Esophagus muscularis mucosa (tissue), 3 donors: ENCODE measurements at regions not wholly inside any gene's neighbourhood (a gene's known extent, or its start where the extent isn't known, plus 50 kb on each side); places are given as distances from the start of the nearest gene placed in this dataset.

Source experiments
- CTCF ChIP-seq, 3 experiments: fragments of 200-600 bp in 2 of 3; fragments of 450-650 bp in 1 of 3; sonication (generic) in 2 of 3; IDR thresholded peaks; one replicate each; pipeline ENCODE4 v1.5.1; 2017 to 2019; ENCODE audit warnings: antibody characterized with exemption in 3 of 3, mild to moderate bottlenecking in 2 of 3, moderate library complexity in 1 of 3
- POLR2A ChIP-seq: fragments of 450-650 bp; IDR thresholded peaks from one replicate; pipeline ENCODE4 v1.6.1; 2017; ENCODE audit warnings: antibody characterized with exemption, moderate library complexity, mild to moderate bottlenecking, low read depth
- POLR2AphosphoS5 ChIP-seq, 2 donors: sonication (generic); formaldehyde crosslinking; IDR thresholded peaks; one replicate each; pipeline ENCODE4 v1.6.1; 2017; ENCODE audit warnings: antibody characterized with exemption in 2 of 2

GRCh38 chr17:36697903-36698530, 96.6 kb downstream of the MRM1 start:
- TF ChIP-seq CTCF (IDR thresholded peaks at IDR 0.05) = no peak
- no peak for TF ChIP-seq POLR2AphosphoS5 (IDR thresholded peaks at IDR 0.05)
- TF ChIP-seq POLR2A = no peak
